ENCODE measurements at regions not wholly inside any gene's neighbourhood (a gene's known extent, or its start where the extent isn't known, plus 50 kb on each side); places are given as distances from the start of the nearest gene placed in this dataset.

- no peak for TF ChIP-seq CTCF (IDR thresholded peaks at IDR 0.05; ENCODE audit: low read depth, low read length, missing control alignments)
- DNase-seq (ENCODE audit: low read depth), result no peak
- no peak overlapping the region for H3K4me3 ChIP-seq (ENCODE audit: low read depth, low read length)
- in situ Hi-C loops (cut with HindIII; ENCODE audit: low sequenced_read_pairs), result no loop called here
Measured at GRCh38 chr9:118558891-118559290, 810.3 kb downstream of the BRINP1 start.

- no peak overlapping the region for H3K4me3 ChIP-seq (ENCODE audit: low read depth, low read length)
- no peak for DNase-seq (ENCODE audit: low read depth)
- in situ Hi-C loops (cut with HindIII; ENCODE audit: low sequenced_read_pairs), result no loop called here
- TF ChIP-seq CTCF (IDR thresholded peaks at IDR 0.05; ENCODE audit: low read depth, low read length, missing control alignments), result no peak
Measured at GRCh38 chr9:118561051-118561450, 808.2 kb downstream of the BRINP1 start.

GRCh38 chr9:118563677-118564076 lies 805.6 kb downstream of the BRINP1 start:
- H3K4me3 ChIP-seq (ENCODE audit: low read depth, low read length), result no peak overlapping the region
- in situ Hi-C loops (cut with HindIII; ENCODE audit: low sequenced_read_pairs), result no loop called here
- no peak for DNase-seq (ENCODE audit: low read depth)
- no peak for TF ChIP-seq CTCF (IDR thresholded peaks at IDR 0.05; ENCODE audit: low read depth, low read length, missing control alignments)

GRCh38 chr9:118567861-118568260 lies 801.4 kb downstream of the BRINP1 start:
- no peak overlapping the region for H3K4me3 ChIP-seq (ENCODE audit: low read depth, low read length)
- no peak for TF ChIP-seq CTCF (IDR thresholded peaks at IDR 0.05; ENCODE audit: low read depth, low read length, missing control alignments)
- no peak for DNase-seq (ENCODE audit: low read depth)
- in situ Hi-C loops (cut with HindIII; ENCODE audit: low sequenced_read_pairs), result no loop called here

GRCh38 chr9:118568704-118569103 lies 800.5 kb downstream of the BRINP1 start:
- no peak for TF ChIP-seq CTCF (IDR thresholded peaks at IDR 0.05; ENCODE audit: low read depth, low read length, missing control alignments)
- in situ Hi-C loops (cut with HindIII; ENCODE audit: low sequenced_read_pairs), result no loop called here
- no peak overlapping the region for H3K4me3 ChIP-seq (ENCODE audit: low read depth, low read length)
- no peak for DNase-seq (ENCODE audit: low read depth)

GRCh38 chr9:118569148-118569547 lies 800.1 kb downstream of the BRINP1 start:
- no peak for TF ChIP-seq CTCF (IDR thresholded peaks at IDR 0.05; ENCODE audit: low read depth, low read length, missing control alignments)
- in situ Hi-C loops (cut with HindIII; ENCODE audit: low sequenced_read_pairs), result no loop called here
- no peak for DNase-seq (ENCODE audit: low read depth)
- H3K4me3 ChIP-seq (ENCODE audit: low read depth, low read length), result no peak overlapping the region

- TF ChIP-seq CTCF (IDR thresholded peaks at IDR 0.05; ENCODE audit: low read depth, low read length, missing control alignments), result no peak
- in situ Hi-C loops (cut with HindIII; ENCODE audit: low sequenced_read_pairs), result no loop called here
- no peak for DNase-seq (ENCODE audit: low read depth)
- H3K4me3 ChIP-seq (ENCODE audit: low read depth, low read length), result no peak overlapping the region
Measured at GRCh38 chr9:118570066-118570465, 799.2 kb downstream of the BRINP1 start.
